ENCODE measurements at regions not wholly inside any gene's neighbourhood (a gene's known extent, or its start where the extent isn't known, plus 50 kb on each side); places are given as distances from the start of the nearest gene placed in this dataset.

GRCh38 chr9:108180541-108180940 lies 675.2 kb downstream of the ACTL7B start:
- TF ChIP-seq CTCF (IDR thresholded peaks at IDR 0.05; ENCODE audit: insufficient read depth, low read length, missing control alignments): no peak
- no peak overlapping the region for H3K4me3 ChIP-seq (ENCODE audit: low read depth, low read length)
- ChIA-PET POLR2A (no interaction called here), CTCF (no interaction called here)
- DNase-seq (ENCODE audit: low read depth, low spot score): no peak

DNA sequence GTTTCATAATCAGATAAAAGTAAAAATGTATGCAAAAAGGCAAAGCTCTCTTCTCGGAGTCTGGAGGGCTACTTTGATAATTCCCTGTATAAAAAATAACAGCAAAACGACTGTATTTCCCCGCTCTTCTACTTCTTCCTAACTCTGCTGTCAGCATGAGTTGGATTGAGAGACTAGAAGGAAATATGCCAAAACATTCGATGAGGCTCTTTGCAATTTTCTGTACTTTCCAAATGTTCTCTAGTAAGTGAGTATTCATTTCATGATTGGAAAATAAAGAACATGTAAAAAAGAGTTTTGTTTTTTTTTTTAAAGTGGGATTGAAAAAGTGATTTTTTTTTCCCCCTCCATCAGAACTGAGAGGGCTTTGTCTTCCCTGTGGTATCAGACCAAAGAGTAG lies 677.5 kb downstream of the ACTL7B start:
- TF ChIP-seq CTCF (IDR thresholded peaks at IDR 0.05; ENCODE audit: insufficient read depth, low read length, missing control alignments): no peak
- no peak for DNase-seq (ENCODE audit: low read depth, low spot score)
- no peak overlapping the region for H3K4me3 ChIP-seq (ENCODE audit: low read depth, low read length)
- ChIA-PET POLR2A (no interaction called here), CTCF (no interaction called here)

DNA sequence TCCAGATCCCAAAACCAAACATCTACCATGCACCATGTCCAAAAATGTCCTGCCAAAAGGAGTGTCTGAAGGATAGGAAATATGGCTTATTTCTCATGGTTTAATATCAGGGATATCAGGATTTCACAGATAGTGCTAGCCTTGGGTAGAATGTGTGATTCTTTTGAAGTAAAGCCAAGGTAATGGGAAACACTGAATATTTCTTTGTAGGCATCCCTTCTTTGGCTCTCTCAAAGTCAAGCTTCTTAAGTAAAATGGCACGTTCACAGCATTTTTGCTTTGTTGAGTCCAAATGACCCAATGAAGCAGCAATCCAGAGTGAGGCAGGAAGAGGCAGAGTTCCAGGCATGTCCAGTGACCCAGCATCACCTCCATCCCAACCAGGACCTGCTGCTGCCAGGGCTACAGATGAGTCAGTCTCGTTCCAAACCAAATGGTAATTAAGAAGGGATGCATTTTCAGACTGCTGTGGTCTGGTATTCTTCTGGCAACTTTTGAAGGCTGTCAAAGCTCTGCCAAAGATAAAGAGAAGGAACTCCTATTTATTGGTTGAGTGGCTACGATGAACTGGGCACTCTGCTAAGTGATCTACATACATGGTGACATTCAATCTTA lies 678.8 kb upstream of the KLF4 start:
- POLR2A ChIA-PET: no interaction called here
- no peak for TF ChIP-seq CTCF (IDR thresholded peaks at IDR 0.05; ENCODE audit: insufficient read depth, low read length, missing control alignments)
- H3K4me3 ChIP-seq (ENCODE audit: low read depth, low read length): no peak overlapping the region
- no peak for DNase-seq (ENCODE audit: low read depth, low spot score)
- CTCF ChIA-PET: no interaction called here

DNA sequence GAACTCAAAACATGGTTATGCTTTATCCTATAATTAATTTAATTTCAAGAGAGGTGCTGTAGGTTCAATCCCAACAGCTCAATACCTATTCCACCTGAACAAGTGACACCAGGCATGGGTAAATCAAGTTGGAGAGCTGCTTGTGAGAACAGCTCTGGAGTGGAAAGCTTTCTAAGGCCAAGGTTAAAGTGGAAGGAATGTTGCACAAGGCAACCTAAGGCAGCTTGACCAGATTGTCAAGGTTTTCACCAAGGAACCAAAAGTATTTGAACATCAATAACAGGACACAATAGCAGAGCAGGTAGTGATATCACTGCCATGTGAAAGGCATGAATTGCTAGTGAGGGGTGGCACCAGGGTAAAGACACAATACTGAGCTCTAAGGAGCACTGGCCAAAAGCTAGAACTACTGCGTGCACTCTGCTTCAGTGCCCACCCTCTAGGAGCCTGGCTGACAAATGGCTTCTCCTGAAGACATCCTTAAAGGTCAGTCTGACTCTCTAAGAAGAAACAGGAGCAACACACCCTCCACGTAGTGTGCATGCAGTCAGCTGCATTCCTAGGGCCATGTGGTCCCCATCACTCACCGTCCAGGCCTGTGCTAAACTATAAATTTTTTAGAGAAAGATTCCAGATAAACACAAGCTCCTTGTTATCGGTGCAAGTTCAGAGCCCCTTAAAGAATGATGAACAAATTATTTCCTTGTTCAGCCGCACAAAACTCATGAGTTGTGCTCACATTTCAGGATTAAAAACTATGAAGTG lies 677.7 kb upstream of the KLF4 start:
- ChIA-PET POLR2A (no interaction called here), CTCF (no interaction called here)
- DNase-seq (ENCODE audit: low read depth, low spot score): no peak
- H3K4me3 ChIP-seq (ENCODE audit: low read depth, low read length): no peak overlapping the region
- no peak for TF ChIP-seq CTCF (IDR thresholded peaks at IDR 0.05; ENCODE audit: insufficient read depth, low read length, missing control alignments)

GRCh38 chr9:108166519-108166918 lies 677.0 kb upstream of the KLF4 start:
- no peak overlapping the region for H3K4me3 ChIP-seq (ENCODE audit: low read depth, low read length)
- ChIA-PET CTCF (no interaction called here), POLR2A (no interaction called here)
- DNase-seq (ENCODE audit: low read depth, low spot score): no peak
- TF ChIP-seq CTCF (IDR thresholded peaks at IDR 0.05; ENCODE audit: insufficient read depth, low read length, missing control alignments): no peak

DNA sequence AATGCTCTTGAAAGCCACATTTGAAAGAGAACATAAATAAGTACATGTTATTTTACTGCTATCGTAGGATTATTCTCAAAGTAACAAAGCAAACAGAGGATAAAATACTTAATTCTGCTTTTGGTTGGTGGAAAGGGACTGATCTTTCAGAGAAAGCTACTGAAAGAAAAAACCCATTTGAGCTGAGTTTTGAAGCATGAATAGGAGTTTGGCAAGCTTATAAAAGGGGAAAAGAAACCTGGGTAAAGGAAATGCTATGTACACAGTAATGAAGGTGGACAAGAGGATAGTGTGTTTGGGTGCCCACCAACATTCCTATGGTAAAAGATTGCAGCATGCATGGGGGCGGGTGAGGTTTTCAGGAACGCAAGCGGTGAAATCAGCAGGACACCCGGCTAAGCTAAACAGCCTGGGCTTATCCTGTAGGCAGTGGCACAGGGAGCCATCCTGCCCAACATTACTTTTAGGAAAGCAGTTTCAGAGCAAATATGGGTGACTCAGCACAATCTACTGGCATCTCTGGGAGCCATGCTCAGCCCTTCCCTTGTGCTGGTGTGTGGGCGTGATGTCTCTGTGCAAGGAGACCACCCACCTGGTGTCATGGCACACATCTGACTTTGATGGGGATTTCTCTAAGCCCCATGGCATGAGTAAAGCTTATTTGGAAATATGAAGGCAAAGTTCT lies 673.9 kb upstream of the KLF4 start:
- CTCF ChIA-PET: no interaction called here
- DNase-seq (ENCODE audit: low read depth, low spot score): no peak

More for the DNA sequence above, 673.9 kb upstream of the KLF4 start:
- POLR2A ChIA-PET: no interaction called here
- H3K4me3 ChIP-seq (ENCODE audit: low read depth, low read length): no peak overlapping the region
- TF ChIP-seq CTCF (IDR thresholded peaks at IDR 0.05; ENCODE audit: insufficient read depth, low read length, missing control alignments): no peak
